ENCODE measurements at regions not wholly inside any gene's neighbourhood (a gene's known extent, or its start where the extent isn't known, plus 50 kb on each side); places are given as distances from the start of the nearest gene placed in this dataset.

DNA sequence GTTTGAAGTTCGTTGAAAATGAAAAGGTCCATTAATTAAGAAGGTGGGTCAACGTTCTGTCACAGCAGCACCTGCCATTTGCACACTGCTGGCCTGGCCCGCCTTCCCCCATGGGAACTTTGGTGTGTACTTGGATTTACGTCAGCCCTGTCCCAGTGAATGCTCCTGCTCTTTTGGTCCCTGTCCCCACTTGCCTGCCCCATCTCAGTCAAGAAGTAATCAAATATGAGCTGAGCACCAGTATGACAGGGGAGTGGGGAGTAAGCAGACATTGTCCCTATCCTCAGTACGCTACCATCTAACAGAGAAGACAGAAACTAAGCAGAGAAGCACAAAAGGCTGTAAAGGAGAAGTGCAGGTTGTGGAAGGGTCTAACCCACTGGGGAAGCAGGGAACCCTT, 65.1 kb downstream of the SLC4A3 start:
- DNase-seq: no peak

GRCh38 chr2:219695145-219695709, 67.8 kb downstream of the SLC4A3 start:
- peak in 1 of 2 donors; percentile 8 for DNase-seq

GRCh38 chr2:219697811-219698747, 70.6 kb downstream of the SLC4A3 start:
- DNase-seq: no peak

GRCh38 chr2:219698748-219699439, 71.5 kb downstream of the SLC4A3 start:
- no peak for DNase-seq

DNA sequence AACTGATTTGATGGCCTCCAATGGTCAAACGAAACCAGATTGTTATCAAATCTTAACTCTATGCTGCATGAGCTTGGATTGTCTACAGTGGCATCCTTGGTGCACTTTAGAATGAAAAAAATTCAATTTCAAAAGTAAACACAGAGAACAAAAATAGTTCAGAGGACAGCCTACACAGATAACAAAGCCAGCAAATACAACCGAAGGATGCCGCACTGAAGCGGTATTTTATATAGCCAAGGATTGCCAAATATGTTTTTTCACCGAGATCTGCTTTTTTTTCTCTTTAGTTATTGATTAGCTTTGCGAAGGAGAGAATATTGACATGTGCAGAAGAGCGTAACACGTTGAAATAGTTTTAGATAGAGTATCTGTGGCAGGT, 72.0 kb downstream of the SLC4A3 start:
- no peak for DNase-seq

- DNase-seq: no peak
These were observed 74.6 kb downstream of the SLC4A3 start for GRCh38 chr2:219701847-219702634.

DNA sequence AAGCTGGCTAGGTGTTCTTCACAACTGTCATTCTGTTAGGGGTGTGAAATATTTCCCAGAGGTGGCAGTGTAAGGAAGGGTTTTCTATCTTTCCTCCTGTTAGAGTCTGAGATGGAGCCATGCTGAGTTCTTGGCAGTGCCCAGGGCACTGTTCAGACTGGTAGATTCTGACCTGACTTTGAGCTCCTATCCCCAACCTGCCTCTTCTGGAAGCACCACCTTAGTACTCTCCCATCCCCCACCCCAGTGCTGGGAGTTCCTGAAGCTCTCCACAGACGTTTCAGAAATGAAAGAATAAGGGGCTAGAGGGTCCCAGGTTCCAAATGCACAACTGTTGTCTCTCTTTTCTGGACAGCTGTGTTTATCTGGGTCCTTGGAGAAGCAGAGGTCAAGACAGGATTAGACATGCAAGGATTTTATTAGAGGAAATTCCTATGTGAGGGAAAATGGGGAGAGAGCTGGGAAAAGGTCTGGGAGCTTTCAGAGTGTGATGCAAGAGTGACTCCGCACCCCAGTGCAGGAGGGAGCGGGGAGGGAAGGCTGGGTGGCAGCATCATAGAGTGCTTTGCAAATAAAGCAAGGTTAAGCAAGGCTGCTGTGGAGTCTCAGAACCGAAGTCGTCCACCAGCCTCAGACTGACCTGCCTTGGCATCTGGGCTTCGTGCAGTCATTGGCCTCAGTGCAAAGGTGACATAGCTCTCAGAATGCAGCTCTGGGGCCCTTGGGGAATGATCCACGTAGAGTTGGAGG, 75.5 kb downstream of the SLC4A3 start:
- no peak for DNase-seq

DNA sequence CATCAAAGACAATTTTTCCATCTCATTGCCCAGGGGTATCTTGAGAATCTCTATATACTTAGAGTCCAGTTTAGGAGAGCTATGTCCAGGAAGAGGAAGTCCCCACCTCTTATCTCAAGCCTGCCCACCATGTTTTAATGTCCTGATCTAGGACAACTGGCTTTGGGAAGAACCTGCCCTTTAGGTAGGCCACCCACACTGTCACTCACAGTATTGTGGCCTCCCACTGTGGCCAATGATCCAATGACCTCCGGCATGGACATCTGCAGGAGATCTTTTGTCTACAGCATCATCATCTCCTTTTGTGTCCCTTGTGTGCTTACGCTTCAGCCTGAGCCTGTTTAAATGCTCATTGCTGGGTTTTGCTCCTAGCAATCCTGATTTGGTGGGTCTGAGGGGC, 77.4 kb downstream of the SLC4A3 start:
- DNase-seq: no peak

GRCh38 chr2:219706823-219707281, 79.4 kb downstream of the SLC4A3 start:
- DNase-seq: no peak

GRCh38 chr2:219707496-219708285, 80.3 kb downstream of the SLC4A3 start:
- no peak for DNase-seq

GRCh38 chr2:219709331-219709761, 81.9 kb downstream of the SLC4A3 start:
- DNase-seq: no peak

DNA sequence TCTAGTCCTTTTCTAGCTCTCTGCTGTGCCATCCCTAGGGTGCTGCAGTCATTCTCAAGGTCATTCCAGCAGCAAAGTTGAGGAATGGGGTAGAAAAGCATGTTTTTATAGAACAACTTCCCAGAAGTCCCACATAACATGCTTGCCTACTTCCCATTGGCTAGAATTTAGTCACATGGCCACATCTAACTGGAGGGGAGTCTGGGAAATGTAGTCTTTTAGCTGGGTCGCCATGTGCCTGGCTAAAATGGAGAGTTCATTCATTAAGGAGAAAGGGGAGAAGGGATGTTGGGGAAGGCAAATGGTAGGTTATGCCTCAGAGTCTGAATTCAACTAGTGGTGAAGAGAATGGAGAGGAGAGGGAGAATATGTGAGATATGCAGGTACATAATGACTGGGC, 85.7 kb downstream of the SLC4A3 start:
- DNase-seq: peak in 1 of 2 donors; percentile 4

GRCh38 chr2:219714681-219715400, 87.4 kb downstream of the SLC4A3 start:
- no peak for DNase-seq

DNA sequence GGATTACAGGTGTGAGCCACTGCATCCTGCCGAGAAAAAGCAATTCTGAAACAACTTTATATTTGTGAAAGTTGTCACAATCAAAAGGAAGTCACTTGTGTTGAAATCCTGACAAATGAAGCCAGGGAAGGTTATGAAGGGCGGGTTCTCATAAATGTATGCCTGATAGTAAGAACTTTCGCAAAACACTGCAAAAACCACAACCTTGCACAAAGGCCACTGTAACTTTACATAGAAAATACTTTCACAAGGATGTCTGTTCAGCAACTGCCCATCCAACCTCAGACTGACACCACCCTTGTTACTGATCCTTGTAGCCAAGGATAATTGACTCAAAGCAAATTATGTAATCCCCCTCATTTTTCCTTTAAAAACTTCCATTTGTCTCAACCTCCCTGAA, 90.6 kb downstream of the SLC4A3 start:
- peak; percentile 28 to 47 for DNase-seq

- no peak for DNase-seq
These were observed 92.1 kb downstream of the SLC4A3 start for GRCh38 chr2:219719521-219719920.

DNA sequence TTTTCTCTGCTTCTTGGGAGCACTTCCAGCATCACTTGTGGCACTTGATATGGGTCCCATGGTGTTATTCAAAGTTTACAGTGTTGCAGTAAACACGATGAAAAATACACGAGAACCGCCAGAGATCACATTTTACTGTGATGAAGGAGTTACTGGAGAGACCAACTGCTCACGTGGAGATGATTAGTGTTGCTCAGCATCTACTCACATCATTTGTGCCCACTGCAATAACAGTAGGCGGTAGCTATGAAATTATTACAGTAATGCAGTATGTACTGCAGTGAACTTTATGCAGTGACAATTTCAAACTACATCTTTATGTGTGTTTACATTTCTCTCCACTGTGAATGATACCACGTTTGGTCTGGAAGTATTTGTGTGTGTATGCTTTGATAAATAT, 93.5 kb downstream of the SLC4A3 start:
- DNase-seq: no peak

- no peak for DNase-seq
These were observed 94.9 kb downstream of the SLC4A3 start for GRCh38 chr2:219722276-219722879.

GRCh38 chr2:219723311-219723710, 95.9 kb downstream of the SLC4A3 start:
- no peak for DNase-seq

GRCh38 chr2:219724628-219725027, 97.2 kb downstream of the SLC4A3 start:
- DNase-seq: no peak

DNA sequence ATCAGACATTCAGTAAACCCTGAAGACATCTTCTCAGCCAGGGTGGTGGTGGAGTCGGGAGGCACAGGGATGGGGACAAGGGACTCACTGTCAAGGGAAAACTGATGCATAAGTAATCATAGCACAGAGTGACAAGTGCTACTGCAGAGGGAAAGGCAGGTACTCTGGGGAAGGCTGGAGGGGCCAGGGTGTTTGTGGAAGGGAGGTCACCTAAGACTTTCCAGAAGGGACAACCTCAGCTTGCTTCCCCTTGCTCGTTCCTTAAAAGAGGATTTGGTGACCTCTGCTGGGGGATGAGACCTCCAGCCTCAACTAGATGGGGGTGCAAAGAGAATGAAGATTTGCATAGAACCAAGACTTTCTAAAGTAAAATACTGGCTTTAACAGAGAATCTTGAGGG, 99.5 kb downstream of the SLC4A3 start:
- DNase-seq: no peak

Data from inflammatory macrophage treated with lipopolysaccharide for 1 hour (primary cell).